K562 (cell line): ENCODE measurements at regions not wholly inside any gene's neighbourhood (a gene's known extent, or its start where the extent isn't known, plus 50 kb on each side); places are given as distances from the start of the nearest gene placed in this dataset.

Source experiments
- ATAC-seq: fragments of 200-7000 bp; cut with Tn5 transposase; 3 replicates; pipeline ENCODE4 v1.9.1; 2020; ENCODE audit warnings: moderate library complexity
- BruUV-seq: library from RNA; stranded (reverse); fragments of 400-500 nt; replicated peaks from 2 replicates; lab custom pipeline; 2021; lab: Mats Ljungman, UMichigan
- CTCF ChIA-PET: fragments of 300-600 bp; formaldehyde crosslinking; extraction: SDS; loops from one replicate; lab custom pipeline; 2021; ENCODE audit warnings: low intra/inter-chr PET ratio; lab: Yijun Ruan, JAX
- POLR2A ChIA-PET: fragments of 300-600, 350-650 bp; sonication (Branson Sonifier 250); formaldehyde crosslinking; extraction: SDS; loops from one replicate; lab custom pipeline; 2021; ENCODE audit warnings: antibody characterized with exemption, inconsistent platforms; lab: Yijun Ruan, JAX
- DNase-seq, 4 experiments: peaks; one replicate each; pipeline versions ENCODE4 v3.0.0 to v3.0.0-alpha.2; 2011 to 2018; ENCODE audit warnings: low spot score in 3 of 4, mixed read lengths in 3 of 4; ENCODE audit errors: extremely low read depth in 1 of 4
- FAIRE-seq: peaks from 2 replicates; lab custom pipeline; 2011; peaks lifted over from hg19 to GRCh38; lab: Jason Lieb, UNC
- H2AFZ ChIP-seq: 2 replicates; pipeline ENCODE4 v1.6.0; 2011; ENCODE audit warnings: low read depth, low read length, control low read depth, inconsistent platforms
- H3K27ac ChIP-seq: fragments of 200-600 bp; 3 replicates; pipeline ENCODE4 v1.8.0; 2011; ENCODE audit warnings: low read depth, mild to moderate bottlenecking, control low read depth, inconsistent platforms, low read length, moderate library complexity, mixed read lengths; ENCODE audit errors: extremely low read depth
- H3K27me3 ChIP-seq, 2 experiments: fragments of 300-600 bp in 1 of 2; 2 replicates in 1 of 2; 3 replicates in 1 of 2; pipeline versions ENCODE4 v1.6.0 to v1.8.0; 2011; ENCODE audit warnings: inconsistent platforms in 2 of 2, low read length in 2 of 2, mild to moderate bottlenecking in 1 of 2, mixed read lengths in 1 of 2, moderate library complexity in 1 of 2; ENCODE audit not compliant: control insufficient read depth in 2 of 2, insufficient read depth in 2 of 2
- H3K36me3 ChIP-seq: fragments of 300-600 bp; 3 replicates; pipeline ENCODE4 v1.8.0; 2011; ENCODE audit warnings: mild to moderate bottlenecking, low read length, inconsistent platforms; ENCODE audit not compliant: control insufficient read depth, insufficient read depth
- H3K4me1 ChIP-seq, 2 experiments: fragments of 200-600 bp in 1 of 2; replicated peaks in 1 of 2; 2 replicates in 1 of 2; 3 replicates in 1 of 2; pipeline versions ENCODE4 v1.5.1 to v1.8.0; 2011; ENCODE audit warnings: inconsistent platforms in 2 of 2, low read length in 2 of 2, mild to moderate bottlenecking in 1 of 2, mixed read lengths in 1 of 2, moderate library complexity in 1 of 2; ENCODE audit not compliant: control insufficient read depth in 2 of 2, insufficient read depth in 2 of 2
- H3K4me2 ChIP-seq: 2 replicates; pipeline ENCODE4 v1.6.1; 2011; ENCODE audit warnings: low read length, control low read depth, inconsistent platforms, mixed read lengths; ENCODE audit not compliant: insufficient read depth
- H3K4me3 ChIP-seq: fragments of 200-600 bp; sonication (generic), shearing (Covaris generic); 2 replicates; pipeline ENCODE4 v1.5.1; 2016; ENCODE audit warnings: control low read depth, inconsistent platforms
- H3K79me2 ChIP-seq: fragments of 200-600 bp; 3 replicates; pipeline ENCODE4 v1.8.0; 2011; ENCODE audit warnings: low read length, inconsistent platforms; ENCODE audit not compliant: control insufficient read depth, insufficient read depth
- H3K9ac ChIP-seq, 2 experiments: 2 replicates each; pipeline versions ENCODE4 v1.6.0 to v1.6.1; 2011; ENCODE audit warnings: low read depth in 2 of 2, low read length in 2 of 2, control low read depth in 1 of 2, inconsistent platforms in 1 of 2, mild to moderate bottlenecking in 1 of 2, mixed read lengths in 1 of 2; ENCODE audit not compliant: insufficient read depth in 1 of 2
- H3K9me1 ChIP-seq: one replicate; pipeline ENCODE4 v1.6.0; 2011; ENCODE audit warnings: inconsistent platforms, mild to moderate bottlenecking, low read length, moderate library complexity; ENCODE audit not compliant: control insufficient read depth, insufficient read depth
- H3K9me3 ChIP-seq: replicated peaks from 2 replicates; pipeline ENCODE4 v1.5.1; 2011; ENCODE audit warnings: low read depth, low read length, inconsistent platforms; ENCODE audit not compliant: control insufficient read depth, insufficient read depth
- H4K20me1 ChIP-seq: replicated peaks from 2 replicates; pipeline ENCODE4 v1.6.1; 2011; ENCODE audit warnings: low read length, inconsistent platforms, mixed read lengths; ENCODE audit not compliant: control insufficient read depth, insufficient read depth
- CTBP1 ChIP-seq: fragments of 450-650 bp; IDR thresholded peaks from 2 replicates; pipeline ENCODE4 v1.6.1; 2016; ENCODE audit warnings: borderline replicate concordance
- DIDO1 ChIP-seq: fragments of 450-650 bp; IDR thresholded peaks from 2 replicates; pipeline ENCODE4 v1.6.1; 2016; ENCODE audit warnings: low read depth, missing biosample characterization, missing genetic modification characterization
- DPF2 ChIP-seq: fragments of 450-650 bp; IDR thresholded peaks from 2 replicates; pipeline ENCODE4 v1.6.1; 2016
- ETV1 ChIP-seq: fragments of 450-650 bp; conservative IDR thresholded peaks from 2 replicates; pipeline ENCODE4 v1.6.1; 2016; ENCODE audit warnings: missing genetic modification characterization, control low read depth, low read depth, missing compliant biosample characterization
- RFX1 ChIP-seq: fragments of 450-650 bp; IDR thresholded peaks from 2 replicates; pipeline ENCODE4 v1.6.1; 2016; ENCODE audit warnings: mild to moderate bottlenecking, moderate library complexity
- SPI1 ChIP-seq: IDR thresholded peaks from 2 replicates; pipeline ENCODE4 v1.6.1; 2011; ENCODE audit warnings: low read depth, low read length, control low read depth, borderline replicate concordance
- WGBS: fragments of 100-300 bp; shearing (Covaris generic); methylation state at CpG from one replicate; pipeline ENCODE4 v1.1.6; 2016; ENCODE audit warnings: low coverage, mixed read lengths; ENCODE audit not compliant: insufficient coverage; ENCODE audit errors: missing lambda C conversion rate; 5-methylcytosine and 5-hydroxymethylcytosine counted together
- in situ Hi-C: fragments of 300-500 bp; cut with MboI; formaldehyde crosslinking; loops from 4 replicates; pipeline ENCODE4 v1.15.0; 2018; ENCODE audit warnings: inconsistent platforms, mixed read lengths
- intact Hi-C: fragments of 100-400 bp; cut with micrococcal nuclease; formaldehyde crosslinking; loops from 2 replicates; pipeline ENCODE4 v1.14.2; 2022
- TF ChIP-seq, protein P1 (sequence below): fragments of 250-450 bp; sonication (Bioruptor Pico); IDR thresholded peaks from 2 replicates; pipeline ENCODE4 v1.5.0; 2020; ENCODE audit warnings: mild to moderate bottlenecking
- TF ChIP-seq, protein P2 (sequence below): IDR thresholded peaks from 2 replicates; pipeline ENCODE4 v1.6.1; 2011; ENCODE audit warnings: borderline replicate concordance, low read depth, mild to moderate bottlenecking, moderate library complexity, low read length; ENCODE audit not compliant: insufficient read depth, poor library complexity, severe bottlenecking

DNA sequence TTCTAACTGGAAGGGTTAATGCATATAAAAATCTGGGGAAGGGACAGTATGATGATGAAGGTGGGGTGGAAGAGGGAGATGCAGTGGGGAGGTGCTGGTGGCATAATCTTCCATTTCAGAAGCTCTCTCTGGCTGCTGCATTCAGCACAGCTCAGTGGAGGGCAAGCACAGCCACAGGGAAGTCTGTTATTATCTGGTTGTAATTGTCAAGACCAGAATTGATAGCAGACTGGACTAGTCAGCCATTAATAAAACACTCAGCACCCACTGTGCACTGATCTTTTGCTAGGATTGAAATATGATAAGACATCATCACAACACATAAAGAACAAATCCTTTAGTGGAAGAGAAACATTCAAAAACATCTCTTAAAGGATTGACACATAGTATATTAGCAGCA is 414.2 kb upstream of the LCORL start:
- Histone ChIP-seq H3K79me2 (no peaks in the 10 kb centered on the region), H3K4me3 (no peak overlapping the region), H3K27me3 (no peaks in the 10 kb centered on the region), H4K20me1 (no peaks in the 10 kb centered on the region), H3K4me1 (no peaks in the 10 kb centered on the region), H3K9me3 (no peaks in the 10 kb centered on the region), H3K4me2 (no peak overlapping the region), H3K27ac (no peak overlapping the region), H3K9ac (no peak overlapping the region), H3K9me1 (no peaks in the 10 kb centered on the region), H2AFZ (no peak overlapping the region), H3K36me3 (no peaks in the 10 kb centered on the region)
- ATAC-seq, result no peak
- BruUV-seq, result no TSS peak
- DNase-seq, result no peak
- no peak for FAIRE-seq
- CTCF ChIA-PET, result no interaction called here
- in situ Hi-C loops (no loop called here), intact Hi-C loops (no loop called here)
- TF ChIP-seq, protein P1, sequence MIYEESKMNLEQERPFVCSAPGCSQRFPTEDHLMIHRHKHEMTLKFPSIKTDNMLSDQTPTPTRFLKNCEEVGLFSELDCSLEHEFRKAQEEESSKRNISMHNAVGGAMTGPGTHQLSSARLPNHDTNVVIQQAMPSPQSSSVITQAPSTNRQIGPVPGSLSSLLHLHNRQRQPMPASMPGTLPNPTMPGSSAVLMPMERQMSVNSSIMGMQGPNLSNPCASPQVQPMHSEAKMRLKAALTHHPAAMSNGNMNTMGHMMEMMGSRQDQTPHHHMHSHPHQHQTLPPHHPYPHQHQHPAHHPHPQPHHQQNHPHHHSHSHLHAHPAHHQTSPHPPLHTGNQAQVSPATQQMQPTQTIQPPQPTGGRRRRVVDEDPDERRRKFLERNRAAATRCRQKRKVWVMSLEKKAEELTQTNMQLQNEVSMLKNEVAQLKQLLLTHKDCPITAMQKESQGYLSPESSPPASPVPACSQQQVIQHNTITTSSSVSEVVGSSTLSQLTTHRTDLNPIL (CRISPR knock-in tag), result no peak
- no peak for TF ChIP-seq DPF2
- TF ChIP-seq SPI1, result no peak
- TF ChIP-seq DIDO1 (tag), result no peak
- POLR2A ChIA-PET, result no interaction called here

DNA sequence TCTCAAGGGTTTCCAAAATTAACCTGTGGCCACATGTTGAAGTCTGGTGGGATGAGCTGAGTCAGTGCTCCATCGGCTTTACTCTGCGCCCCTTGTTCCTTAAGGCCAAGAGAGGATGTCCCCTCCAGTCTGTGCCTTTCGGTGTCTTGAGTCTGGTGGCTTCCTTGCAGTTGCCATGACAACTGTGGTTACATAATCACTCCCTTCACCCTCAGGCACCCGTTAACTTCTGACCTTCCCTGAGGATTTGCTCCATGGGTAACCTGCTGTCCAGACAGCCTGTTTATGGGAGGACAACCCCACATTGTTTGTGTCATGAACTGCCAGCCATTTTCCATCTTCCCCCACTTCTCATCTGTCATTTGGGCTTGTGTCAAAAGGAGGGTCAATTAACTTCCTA is 401.1 kb upstream of the LCORL start:
- H3K9ac ChIP-seq, result no peak overlapping the region
- POLR2A ChIA-PET, result no interaction called here
- no peaks in the 10 kb centered on the region for H3K4me1 ChIP-seq
- in situ Hi-C loops, result no loop called here
- intact Hi-C loops, result no loop called here
- ATAC-seq, result no peak
- H3K36me3 ChIP-seq, result no peaks in the 10 kb centered on the region
- H3K9me1 ChIP-seq, result no peaks in the 10 kb centered on the region
- H3K9me3 ChIP-seq, result no peaks in the 10 kb centered on the region
- FAIRE-seq, result no peak
- WGBS, result 4% methylated on average over 4 of the region's 4 CpGs
- no peak overlapping the region for H2AFZ ChIP-seq
- no peaks in the 10 kb centered on the region for H4K20me1 ChIP-seq
- H3K27ac ChIP-seq, result no peak overlapping the region
- DNase-seq, result no peak
- BruUV-seq, result no TSS peak
- H3K27me3 ChIP-seq, result no peaks in the 10 kb centered on the region
- no peaks in the 10 kb centered on the region for H3K79me2 ChIP-seq
- H3K4me2 ChIP-seq, result no peak overlapping the region
- CTCF ChIA-PET, result no interaction called here
- TF ChIP-seq, protein P2, sequence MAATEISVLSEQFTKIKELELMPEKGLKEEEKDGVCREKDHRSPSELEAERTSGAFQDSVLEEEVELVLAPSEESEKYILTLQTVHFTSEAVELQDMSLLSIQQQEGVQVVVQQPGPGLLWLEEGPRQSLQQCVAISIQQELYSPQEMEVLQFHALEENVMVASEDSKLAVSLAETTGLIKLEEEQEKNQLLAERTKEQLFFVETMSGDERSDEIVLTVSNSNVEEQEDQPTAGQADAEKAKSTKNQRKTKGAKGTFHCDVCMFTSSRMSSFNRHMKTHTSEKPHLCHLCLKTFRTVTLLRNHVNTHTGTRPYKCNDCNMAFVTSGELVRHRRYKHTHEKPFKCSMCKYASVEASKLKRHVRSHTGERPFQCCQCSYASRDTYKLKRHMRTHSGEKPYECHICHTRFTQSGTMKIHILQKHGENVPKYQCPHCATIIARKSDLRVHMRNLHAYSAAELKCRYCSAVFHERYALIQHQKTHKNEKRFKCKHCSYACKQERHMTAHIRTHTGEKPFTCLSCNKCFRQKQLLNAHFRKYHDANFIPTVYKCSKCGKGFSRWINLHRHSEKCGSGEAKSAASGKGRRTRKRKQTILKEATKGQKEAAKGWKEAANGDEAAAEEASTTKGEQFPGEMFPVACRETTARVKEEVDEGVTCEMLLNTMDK, result no peak
- TF ChIP-seq ETV1, result no peak
- peak; percentile 68 for TF ChIP-seq RFX1
- TF ChIP-seq CTBP1, result no peak
- TF ChIP-seq, all 486 proteins: peak for 1
- H3K4me3 ChIP-seq, result no peak overlapping the region
